NOMO-1 (cell line): ENCODE measurements at regions not wholly inside any gene's neighbourhood (a gene's known extent, or its start where the extent isn't known, plus 50 kb on each side); places are given as distances from the start of the nearest gene placed in this dataset.
A peak's percentile ranks its signal among the peaks of the same experiment; 100 is the strongest.
"Not testable (repeated sequence)": the region's sequence is repeated elsewhere in the genome, so short reads cannot be mapped to it uniquely, and the experiment has no call there.

Source experiments
- DNase-seq, 2 experiments: peaks; one replicate each; lab custom pipeline; 2025; ENCODE audit not compliant: unreplicated experiment in 2 of 2; lab: John Stamatoyannopoulos, UW

DNA sequence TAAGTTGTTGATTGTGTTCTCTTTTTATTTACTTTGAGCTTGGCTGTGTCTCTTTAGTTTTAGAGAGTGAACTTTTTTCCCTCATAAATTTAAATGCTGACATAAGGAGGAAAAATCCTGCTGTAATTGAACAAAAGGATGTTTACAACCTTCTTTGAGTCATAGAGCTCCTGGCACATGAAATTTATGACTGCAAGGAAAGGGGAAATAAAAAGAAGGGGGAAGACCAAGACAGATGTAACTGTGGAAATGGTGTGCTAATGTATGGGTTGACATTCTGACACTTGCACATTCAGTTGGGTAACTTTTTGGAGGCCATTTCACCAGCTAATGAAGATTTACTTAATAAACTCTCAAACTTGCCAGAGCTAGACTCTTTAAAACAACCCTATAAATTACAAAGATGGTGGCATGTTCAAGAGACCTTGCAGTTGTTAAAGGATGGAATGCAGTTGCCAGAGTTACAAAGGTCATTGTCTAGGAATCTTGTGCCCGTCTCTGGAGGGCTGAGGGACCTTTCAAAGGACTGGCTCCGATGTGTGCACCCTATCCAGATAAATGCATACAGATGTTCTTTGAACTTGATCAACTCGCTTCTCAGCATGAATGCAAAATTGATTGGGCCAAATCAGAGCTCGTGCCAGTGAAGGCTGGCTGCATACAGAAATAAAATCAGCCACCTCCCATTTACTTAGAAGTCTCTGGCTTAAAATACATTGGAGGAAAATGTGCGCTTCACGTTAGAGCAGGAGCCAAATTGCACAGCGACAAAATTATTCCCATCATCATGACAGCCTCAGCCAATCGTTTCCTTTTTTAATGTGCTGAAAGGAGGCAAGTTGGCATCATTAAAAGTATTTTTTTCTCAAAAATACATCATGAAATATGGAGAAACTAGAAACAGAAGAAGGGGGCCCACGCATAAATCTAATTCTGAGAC lies 289.0 kb upstream of the XYLT1 start:
- peak; percentile 67 to 86 for DNase-seq

DNA sequence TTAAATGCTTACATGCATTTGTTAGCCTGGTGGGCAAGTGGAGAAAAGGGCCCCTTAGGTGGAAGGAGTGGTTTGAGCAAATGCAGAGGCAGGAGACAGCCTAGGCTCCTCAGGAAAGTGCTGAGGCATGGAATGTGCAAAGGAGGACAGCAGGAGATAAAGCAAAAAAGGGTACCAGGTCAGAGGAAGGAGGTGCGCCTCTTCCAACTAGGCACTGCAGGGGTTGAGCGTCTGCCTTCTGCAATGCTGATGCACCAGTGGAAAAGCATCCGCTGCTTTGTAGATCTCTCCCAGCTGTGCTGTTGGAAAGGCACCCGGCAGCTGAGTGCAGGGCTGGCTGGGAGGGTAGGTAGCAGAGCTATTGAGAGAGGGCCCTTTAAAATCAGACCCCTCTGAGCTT lies 287.0 kb upstream of the XYLT1 start:
- DNase-seq: no peak

DNA sequence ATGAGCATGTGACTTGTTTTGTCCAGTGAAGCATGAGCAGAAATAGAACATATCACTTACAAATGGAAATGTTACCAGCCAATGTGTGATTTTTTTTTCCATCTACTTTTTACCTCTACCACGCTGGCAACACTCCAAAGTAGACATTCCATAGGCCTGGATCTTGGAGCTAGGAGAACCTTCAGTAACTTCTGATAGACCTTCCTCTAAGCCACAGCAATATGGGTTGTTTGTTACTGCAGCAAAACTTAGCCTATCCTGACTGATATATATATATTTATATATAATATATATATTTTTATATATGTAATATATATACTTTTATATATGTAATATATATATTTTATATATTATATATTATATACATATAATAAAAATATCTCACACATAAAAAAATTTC lies 284.4 kb upstream of the XYLT1 start:
- DNase-seq: no peak

DNA sequence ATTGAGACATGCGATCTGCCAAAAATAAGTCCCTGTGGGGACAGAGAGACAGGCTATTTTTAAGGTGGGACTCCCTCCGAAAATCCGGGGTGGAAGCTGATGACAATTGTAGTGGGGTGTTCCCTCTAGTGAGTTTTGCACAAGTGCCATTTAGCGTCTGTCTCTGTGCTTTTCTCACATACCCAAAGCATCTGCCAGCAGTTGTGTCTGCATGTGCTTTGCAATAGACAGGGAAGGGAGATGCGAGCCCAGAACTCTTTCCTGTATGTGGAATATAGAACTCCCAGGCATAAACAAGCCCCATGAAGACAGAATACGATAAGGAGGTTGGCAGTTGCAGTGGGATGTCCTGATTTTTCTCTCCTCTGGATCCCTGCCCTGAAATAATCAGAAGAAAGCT lies 282.7 kb upstream of the XYLT1 start:
- DNase-seq: no peak

DNA sequence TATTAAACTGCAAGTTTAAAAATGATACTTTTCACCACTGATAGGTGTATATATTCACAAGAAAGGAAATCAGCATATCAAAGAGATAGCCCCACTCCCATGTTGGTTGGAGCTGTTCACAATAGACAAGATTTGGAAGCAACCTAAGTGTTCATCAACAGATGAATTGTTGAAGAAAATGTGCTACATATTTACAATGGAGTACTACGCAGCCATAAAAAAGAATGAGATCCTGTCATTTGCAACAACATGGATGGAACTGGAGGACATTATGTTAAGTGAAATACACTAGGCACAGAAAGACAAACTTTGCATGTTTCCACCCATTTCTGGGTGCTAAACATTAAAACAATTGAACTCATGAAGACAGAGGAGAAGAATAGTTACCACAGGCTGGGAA lies 278.9 kb upstream of the XYLT1 start:
- no peak for DNase-seq

DNA sequence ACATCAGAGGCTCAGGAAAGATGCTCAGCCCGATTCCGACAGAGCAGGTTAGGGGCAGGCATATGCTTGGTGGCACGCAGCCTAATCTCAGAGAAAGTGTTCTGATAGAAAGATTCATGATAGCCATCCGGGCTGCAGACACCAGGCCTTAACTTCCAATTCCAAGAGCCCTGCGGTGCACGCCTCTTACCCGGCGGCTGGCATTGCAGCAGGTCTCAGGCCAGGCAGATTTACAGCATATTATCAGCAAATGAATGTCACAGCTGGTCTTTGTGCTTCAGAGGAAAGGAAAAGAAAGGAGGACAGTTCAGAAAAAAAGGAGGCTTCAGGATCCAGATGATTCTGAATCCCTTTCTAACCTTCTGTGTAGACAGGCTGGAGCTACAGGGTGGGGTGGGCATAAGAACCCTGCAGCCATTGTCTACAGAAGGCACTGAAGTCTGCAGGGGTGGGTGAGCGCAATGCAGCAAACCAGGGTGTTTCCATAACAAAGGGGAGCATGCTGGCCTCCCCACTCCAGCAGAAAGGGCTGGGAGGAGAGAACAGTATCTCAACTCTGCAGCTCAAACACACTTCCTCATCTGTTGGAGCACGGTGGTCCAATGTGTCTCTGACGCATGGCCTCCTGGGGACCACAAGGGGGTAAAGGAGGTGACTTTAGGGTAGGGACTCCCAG lies 277.4 kb upstream of the XYLT1 start:
- DNase-seq: no peak

DNA sequence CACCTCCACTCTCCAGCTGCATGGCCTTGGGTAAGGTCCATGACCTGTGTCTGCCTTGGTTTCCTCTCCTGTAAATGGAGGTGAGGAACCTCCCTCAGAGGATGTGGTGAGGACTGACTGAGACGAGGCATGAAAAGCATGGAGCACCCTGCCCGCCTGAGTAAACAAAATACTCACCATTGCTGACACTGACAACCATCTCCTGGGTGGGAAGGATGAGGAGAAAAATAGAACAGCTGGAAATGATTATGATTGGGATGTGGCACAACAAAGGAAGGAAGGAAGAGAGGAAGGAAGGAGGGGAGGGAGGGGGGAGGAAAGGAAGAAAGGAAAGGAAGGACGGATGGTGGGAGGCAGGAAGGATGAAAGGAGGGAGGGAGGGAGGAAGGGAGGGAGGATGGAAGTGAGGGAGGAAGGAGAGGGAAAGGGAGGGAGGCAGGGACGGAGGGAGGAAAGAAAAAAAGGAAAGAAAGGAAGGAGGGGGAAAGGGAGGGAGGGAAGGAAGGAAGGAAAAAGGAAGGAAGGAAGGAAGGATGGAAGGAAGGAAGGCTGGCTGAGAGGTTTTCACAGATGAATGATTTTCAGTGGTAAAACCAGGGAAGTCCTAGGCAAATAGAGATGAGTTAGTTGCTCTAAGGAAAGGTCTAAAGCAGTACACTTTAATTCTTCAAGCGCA lies 276.5 kb upstream of the XYLT1 start:
- no peak for DNase-seq

DNA sequence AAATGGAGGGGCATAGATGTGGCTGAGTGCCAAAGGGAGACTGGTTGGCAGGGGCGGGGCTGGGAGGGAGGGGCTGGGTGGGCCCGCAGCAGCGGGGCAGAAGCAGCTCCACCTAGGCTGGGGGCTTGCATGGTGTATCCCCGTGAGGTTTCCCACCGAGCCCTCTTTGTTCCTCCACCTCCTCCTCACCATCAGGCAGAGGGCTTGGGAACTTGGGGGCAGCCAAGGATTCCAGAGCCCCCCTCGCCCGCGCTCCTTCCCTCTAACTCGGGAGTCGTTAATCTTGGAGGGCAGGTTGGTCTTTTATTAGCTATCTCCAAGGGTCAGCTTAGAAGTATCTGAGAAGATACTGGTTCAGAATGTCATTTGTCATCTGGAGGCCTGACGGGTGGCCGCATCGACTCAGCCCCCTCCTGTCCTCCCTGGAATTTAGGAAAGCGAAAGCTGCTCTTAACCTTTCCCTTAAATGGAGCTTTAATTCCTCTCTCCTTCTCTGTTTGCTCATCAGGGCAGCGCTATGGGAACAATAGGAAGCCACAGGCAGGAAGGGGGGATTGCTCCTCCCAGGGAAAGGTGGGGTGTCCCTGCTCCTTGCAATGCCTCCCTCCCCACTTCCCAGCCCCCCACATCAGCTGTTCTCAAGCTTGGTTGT lies 274.3 kb upstream of the XYLT1 start:
- no peak for DNase-seq

DNA sequence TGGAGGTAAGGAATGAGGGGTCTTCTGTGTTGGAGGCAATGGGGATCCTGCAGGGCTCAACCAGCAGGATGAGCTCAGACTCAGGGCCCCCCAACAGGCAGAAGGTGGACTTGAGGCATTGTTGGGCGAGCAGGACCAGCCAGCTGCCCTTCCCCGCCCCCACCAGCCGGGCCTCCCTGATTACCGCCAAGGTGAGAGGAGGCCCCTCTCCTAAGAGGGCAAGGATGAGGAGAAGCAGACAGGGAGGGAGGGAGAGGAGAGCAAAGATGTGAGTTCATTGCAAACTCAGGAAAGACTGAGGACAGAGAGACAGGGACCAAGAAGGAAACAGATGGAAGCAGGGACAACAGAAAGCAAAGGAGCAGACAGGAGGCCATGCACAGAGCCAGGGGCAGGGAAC lies 272.8 kb upstream of the XYLT1 start:
- no peak for DNase-seq

DNA sequence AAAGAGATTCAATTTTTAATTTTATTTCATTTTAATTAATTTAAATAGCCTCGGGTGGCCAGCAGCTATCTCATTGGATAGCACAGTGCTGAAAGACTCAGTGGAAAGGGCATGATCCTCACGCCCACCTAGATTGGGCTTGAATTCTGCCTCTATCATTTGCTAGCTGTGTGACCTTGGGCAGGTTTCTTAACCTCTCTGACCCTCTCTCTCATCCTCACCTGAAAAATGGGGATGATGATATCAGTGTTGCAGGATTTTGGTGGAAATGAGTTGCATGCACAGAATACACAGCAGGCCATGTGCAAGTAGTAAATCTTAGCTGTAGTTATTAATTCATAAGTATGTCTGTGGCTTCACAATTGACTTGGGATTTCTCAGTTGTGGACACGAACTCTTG lies 272.4 kb upstream of the XYLT1 start:
- no peak for DNase-seq

DNA sequence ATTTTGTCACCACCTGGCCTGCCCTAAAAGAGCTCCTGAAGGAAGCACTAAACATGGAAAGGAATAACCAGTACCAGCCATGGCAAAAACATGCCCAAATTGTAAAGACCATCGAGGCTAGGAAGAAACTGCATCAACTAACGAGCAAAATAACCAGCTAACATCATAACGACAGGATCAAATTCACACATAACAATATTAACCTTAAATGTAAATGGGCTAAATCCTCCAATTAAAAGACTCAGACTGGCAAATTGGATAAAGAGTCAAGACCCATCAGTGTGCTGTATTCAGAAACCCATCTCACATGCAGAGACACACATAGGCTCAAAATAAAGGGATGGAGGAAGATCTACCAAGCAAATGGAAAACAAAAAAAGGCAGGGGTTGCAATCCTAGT lies 264.3 kb upstream of the XYLT1 start:
- not testable (repeated sequence) for DNase-seq

DNA sequence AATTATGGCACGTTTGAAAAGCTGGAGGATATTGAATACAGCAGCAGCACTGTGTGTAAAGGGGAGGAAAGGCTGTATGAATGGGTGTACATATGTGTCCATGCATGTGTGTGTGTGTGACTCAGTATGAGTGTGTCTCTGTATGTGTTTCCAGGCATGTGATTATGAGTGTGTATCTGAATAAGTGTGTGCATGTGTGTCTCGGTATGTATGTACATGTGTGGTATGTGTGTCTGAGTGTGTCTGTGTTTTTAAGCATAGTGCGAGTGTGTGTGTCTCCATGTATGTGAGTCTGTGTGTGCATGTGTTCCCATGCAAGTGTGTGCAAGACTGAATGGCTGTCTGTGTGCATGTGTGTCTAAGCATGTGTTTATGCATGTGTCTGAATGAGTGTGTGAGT lies 259.1 kb upstream of the XYLT1 start:
- no peak for DNase-seq

DNA sequence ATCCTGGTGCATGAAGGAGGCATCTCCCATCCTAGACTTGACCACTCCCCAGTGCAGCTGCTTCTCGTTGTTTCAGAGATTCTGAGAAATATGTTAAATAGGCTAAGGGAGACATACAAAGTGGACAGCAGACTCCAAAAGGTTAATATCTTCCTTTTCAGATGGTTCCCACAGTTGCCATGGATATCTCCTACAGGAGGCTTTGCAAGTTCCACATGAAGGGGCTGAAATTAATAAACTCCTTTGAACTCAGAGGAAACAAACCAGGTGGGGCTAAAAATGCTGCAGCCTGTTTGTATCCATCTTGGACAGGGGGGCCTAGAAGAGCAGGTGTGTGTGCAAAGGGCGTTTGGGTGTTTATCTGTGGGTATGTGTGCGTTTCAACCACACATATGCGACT lies 257.4 kb upstream of the XYLT1 start:
- DNase-seq: no peak

DNA sequence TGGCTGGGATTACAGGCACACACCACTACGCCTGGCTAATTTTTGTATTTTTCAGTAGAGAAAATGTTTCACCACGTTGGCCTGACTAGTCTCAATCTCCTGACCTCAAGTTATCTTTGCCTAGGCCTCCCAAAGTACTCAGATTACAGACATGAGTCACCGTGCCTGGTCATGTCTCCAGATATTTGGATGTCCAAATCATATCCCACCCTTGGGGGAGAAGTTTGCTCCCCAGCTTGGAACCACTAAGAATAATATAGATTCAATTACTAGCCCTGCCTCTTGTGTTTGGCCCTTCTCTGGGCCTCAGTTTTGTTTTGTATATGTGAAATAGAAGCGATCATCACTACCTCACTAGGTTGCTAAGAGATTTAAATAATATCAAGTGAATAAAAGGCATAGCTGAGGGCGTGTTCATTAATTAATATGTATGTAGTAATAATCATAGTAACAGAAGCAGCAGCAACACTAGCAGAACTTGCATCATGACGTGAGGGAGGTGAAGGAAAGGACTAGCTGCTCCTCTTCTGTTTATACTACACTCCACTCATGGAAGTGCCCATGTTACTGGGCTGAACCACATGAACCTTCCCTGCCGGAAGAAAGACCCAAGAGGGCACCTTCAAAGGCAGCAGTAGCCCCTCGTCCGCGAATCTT lies 253.6 kb upstream of the XYLT1 start:
- DNase-seq: no peak

DNA sequence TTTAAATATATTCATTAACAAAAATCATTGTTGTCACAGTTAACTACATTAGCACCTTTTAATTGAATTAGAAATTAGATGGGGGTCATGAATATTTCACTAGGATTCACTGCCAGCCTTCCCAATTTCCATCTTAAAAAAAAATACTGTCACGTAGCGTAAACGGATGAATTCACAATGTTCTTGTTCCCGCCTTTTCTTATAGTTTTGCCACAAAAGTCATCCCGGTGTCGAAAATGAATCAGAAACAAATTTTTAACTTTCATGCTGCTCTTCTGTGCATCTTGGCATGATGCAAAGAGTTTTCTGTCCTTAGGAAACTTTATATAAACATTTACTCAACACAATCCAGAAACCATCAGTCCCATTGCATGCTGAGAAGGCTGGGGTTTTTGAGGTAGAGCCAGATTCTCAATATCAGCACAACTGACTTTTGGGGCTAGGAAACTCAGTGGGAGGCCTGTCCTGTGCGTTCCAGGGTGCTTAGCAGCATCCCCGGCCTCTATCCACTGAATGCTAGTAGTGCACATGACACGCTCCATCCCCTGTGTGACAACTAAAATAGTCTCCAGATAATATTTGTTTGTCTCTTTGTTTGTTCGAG lies 252.9 kb upstream of the XYLT1 start:
- DNase-seq: no peak

DNA sequence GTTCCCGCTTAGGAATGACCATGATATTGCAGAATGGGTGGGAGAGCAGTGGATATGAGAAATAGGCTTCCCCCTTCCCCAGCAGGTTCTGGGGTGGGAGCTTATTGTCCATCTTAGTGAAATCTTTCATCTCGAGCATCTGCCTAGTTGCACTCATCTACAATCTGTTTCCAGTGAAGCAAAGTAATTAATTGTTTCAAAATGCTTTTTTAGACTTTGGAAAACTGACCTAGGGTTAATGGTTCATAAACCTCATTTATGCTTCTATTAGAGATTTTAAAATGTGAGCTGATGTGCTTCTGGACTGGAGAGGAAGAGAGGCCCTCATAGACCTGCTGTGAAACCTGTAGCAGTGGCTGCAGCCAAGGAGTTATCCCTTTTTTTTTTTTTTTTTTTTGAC lies 247.7 kb upstream of the XYLT1 start:
- DNase-seq: no peak

DNA sequence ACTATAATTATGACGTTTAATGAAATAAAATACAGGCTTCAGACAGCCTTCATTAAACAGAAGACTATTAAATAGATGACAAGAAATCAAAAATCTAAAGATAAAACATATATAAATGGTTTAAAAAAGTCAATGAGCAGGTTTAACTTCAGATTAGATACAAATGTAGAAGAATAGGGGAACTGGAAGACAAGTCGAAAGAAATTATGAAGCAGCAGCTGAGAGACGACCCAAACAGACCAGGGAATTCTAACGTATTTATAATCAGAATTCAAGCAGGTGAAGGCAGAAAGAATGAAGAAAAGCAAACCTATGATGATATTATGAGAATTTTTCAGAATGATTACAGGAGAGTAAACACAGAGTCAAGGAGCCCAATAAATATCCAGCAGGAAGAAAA lies 235.1 kb upstream of the XYLT1 start:
- DNase-seq: no peak

DNA sequence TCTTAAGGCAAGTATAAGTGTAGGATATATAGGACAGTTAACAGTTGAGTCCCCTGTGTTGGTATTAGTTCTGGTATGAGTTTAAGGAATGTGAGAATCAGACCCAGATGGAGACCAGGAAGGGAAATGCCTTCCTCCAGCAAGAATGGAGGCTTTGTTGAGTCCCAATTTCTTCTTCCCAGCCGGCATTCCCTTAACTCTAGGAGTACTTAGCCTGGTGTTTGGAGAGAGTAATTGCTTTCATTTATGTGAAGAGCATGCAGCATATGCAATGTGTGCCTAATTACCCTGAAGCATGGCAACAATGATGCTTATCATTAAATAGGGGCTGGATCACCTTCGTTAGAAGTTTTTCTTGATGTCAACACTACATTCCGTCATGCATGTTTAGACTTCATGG lies 225.9 kb upstream of the XYLT1 start:
- DNase-seq: no peak

DNA sequence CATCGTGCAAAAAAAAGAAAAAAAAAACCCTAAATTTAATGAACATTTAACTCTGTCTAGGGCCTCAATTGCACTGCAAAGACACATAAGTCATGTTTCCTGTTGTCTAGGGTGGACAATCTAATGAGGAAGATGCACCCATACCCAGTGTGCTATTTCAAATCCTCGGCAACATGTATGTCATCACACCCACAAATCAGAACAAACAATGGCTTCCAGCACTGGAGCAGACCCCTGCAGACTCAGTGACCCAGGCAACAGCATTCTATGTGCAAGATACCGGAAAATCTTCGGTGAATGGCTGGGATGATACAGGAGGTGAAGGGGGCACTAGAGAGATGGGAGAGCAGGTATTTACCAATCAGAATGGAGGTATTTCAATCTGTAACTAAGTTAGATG lies 221.7 kb upstream of the XYLT1 start:
- DNase-seq: no peak

DNA sequence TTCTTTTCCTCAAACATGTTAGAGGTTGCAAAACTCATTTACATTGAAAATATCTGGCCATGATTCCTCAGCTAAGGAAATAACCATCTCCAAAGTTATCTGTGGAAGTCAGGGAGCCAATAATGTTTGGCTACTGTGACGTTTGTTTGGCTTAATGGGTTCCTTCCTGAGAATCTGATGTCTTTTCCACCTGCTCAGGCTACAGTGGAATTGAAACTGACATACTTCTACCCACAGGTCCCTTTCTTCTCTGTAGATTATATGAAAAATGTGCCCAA lies 221.1 kb upstream of the XYLT1 start:
- no peak for DNase-seq
